HG02759 (cell line): ENCODE measurements at regions not wholly inside any gene's neighbourhood (a gene's known extent, or its start where the extent isn't known, plus 50 kb on each side); places are given as distances from the start of the nearest gene placed in this dataset.

Experiments used
- ATAC-seq: cut with Tn5 transposase; IDR thresholded peaks from one replicate; pipeline ENCODE4 v1.9.1; 2021; ENCODE audit warnings: mild to moderate bottlenecking, moderate library complexity; ENCODE audit not compliant: unreplicated experiment

DNA sequence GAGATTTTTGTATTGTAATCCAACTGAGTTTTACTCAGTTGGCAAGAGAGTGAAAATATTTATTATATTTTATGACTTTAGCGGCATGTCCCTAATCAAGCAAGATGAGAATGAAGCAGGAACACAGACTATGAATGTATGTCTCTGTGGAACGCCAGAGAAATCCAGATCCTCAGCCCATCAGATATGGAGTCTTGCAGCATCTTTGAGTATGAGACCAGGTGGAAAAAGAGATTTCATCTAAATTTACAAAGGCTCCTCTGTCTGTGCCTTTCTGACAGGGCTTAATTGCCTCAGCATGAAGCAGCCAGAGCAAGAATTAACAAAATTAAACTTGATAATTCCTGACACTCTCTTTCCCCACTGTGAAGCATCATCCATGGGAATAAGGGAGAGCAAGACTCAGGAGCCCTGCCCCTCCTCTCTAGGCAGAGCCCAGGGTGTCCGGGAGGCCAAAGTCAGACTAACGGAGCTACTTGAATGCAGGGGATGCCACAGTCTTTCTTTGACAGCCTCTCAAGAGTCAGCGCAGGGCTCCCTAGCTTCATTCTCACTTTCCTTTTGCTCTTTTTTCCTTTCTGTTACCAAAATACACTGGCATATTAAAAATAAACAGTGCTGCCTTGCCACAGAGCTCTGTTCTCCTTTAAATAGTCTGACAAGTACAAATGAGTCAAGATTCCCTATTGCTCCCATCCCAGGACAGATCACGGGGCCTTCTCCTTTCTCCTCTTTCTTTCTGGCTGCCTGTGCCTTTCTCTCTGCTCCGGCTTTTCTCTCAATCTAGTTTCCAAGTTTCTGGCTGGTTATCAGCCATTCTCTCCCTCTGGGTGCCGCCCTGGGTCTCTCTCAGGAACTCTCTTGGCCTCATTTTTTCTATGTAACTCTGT is 132.2 kb upstream of the INHBA start:
- no peak for ATAC-seq

DNA sequence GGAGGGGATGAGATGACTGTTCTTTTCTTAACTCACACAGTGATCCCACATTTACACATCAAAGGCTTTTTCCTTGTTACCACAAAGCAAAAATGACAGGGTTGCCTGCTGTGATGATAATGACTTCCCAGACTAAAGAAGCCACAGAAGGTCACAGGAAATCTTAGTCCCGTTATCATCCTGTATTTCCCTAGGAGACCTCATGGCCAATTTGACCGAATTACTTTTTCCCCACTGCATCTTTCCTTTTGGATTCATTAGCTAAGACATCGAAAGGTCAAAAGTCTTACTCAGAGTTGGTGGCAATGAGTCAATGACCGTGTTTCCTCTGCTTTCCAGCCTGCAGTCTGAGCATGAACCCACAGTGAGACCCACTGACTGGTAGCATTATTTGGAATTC is 130.1 kb upstream of the INHBA start:
- no peak for ATAC-seq

DNA sequence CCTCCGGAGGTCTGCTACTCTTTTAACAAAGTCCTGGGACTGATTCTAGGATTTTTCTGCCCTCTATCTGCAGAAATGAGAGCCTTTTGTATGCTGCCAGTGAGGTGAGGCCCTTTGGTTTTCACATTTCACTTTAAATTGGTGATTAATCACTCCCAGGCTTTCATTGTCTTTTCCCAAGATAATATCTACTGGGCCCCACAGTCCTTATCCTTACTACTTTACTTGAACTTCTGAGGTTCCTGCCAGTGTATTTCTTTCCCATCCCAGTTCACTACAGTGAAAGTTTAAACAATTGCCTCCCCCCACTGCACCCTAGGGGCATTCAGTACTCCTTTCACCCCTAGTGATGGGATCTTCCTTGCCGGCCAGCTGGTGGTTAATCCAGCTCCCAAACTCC is 127.4 kb upstream of the INHBA start:
- no peak for ATAC-seq

DNA sequence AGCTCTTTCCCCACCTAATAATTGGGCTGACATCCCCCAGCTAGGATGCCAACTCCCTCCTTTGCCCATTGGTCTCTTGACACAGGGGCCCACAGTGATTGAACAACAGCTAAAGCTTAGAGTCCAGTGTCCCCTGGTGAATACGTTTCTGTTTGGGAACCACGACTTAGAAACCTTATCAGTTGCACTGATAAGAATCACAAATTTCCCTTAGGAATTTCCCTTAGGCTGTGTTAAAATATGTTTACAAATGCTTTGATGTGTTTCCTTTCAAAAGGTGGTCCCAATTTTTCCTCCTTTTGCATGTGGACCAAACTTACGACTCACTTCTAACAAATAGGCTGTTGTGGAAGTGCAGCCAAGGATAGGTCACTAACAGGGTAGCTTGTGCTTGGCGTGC is 126.0 kb upstream of the INHBA start:
- ATAC-seq: no peak

DNA sequence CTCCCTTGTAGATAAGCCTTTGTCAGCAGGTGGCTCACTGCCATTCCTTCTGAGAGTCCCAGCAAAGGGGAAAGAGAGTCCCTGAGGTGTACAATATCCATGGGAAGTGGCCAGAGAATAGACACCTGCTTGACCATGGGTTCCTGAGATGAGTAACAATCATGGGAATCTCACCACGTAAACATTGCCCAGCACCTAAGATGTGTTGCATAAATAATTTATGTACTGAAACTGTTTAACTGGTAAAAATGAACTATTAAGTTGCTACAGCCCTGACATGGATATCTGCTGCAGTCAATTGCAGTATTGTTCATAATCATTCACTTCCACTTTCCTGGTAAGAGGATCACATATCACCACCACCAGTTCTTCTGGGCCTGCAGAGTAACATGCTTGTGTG is 123.8 kb upstream of the INHBA start:
- no peak for ATAC-seq

DNA sequence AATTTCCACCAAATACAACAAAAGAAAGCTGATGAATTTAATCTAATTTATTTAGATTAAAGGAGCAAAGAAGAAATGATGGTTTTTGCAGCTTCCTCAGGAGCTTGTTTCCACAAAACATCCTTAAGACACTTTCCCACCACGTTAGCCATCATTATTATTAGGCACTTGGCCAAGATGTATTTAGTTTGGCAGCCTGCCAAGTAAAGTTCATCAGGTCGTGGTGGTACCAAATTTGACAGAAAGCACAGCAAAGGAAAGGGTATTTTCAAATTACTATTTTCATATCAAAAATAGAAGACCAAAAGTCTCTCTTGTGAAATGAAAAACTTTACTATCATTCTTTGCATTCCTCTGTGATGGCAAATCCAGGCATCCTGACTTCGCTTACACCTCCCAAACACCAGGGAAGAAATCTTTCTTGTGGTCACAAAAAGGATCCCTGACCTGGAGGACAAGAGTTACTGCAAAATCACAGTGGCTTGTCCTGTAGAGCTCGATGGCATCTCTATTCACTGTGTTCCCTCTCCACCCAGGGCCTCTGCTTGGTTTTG is 123.1 kb upstream of the INHBA start:
- ATAC-seq: no peak

DNA sequence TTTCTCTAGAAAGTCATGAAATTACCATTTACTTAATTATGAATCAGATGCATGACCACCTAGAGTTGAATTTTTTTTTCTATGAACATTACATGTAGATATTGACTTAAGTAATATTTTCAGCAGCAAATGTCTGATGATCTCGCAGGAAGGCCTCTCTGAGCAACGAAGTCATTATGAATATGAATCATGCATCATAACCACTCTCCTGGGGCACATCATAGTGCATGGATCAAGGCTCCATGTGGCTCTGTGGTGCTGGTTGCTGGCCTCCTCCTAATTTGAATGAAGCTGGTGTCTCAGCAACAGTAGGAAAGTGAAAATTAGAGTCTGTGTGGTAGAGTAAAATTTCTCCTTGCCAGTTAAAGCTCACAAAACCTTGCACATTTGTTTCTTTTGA is 121.4 kb upstream of the INHBA start:
- no peak for ATAC-seq

DNA sequence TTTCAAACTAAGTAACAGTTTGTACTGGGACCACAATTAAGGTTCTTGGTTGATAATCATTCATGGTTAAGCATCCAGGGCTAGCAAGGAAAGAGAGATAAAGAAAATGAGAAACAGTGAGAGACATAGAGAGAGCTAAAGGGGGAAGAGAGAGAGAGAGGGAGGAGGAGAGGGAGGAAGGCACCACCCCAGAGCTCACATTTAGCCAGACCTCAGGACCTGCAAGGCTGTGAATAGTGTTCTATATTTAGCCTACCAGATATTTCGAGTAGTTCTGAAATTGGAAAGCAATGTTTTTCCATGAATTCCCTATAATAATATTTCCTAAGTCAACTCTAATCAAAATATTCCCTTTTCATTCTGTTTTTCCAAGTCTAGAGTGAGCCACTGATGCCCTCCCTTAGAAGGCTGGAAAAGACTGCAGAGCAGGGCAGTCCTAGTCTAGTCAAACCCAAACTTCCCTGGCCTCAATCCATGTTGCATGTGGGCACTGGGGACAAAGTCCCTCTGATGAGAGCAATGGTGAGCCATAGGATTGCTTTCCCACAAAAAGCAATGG is 119.4 kb upstream of the INHBA start:
- ATAC-seq: no peak

DNA sequence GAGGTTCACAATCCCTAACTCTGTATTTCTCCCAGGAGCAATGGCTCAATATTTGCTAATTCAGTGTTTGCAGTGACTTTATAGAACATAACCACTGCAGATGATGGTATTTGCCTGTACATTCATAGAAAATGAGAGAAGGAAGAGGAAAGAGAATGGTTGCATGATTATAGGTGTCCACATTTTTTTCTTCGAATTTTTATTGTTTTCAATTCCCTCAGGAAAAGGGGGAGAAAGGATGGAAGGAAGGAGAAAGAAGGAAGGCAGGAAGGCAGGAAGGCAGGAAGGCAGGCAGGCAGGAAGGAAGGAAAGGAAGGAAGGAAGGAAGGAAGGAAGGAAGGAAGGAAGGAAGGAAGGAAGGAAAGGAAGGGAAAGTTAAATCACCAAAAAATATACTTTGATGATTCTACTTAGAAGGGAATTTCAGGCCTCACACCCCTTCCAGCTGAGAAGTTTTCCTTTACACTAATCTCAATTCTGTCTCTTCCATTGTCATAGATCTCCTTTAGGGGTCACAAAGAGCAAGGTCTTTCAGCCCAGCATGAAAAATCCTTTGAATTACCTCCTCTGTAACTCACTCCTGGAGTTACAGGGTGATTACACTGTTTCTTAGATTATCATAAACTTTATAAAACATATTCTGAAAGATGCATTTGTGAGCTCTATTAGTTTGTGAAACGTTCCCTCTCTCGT is 118.8 kb upstream of the INHBA start:
- no peak for ATAC-seq

DNA sequence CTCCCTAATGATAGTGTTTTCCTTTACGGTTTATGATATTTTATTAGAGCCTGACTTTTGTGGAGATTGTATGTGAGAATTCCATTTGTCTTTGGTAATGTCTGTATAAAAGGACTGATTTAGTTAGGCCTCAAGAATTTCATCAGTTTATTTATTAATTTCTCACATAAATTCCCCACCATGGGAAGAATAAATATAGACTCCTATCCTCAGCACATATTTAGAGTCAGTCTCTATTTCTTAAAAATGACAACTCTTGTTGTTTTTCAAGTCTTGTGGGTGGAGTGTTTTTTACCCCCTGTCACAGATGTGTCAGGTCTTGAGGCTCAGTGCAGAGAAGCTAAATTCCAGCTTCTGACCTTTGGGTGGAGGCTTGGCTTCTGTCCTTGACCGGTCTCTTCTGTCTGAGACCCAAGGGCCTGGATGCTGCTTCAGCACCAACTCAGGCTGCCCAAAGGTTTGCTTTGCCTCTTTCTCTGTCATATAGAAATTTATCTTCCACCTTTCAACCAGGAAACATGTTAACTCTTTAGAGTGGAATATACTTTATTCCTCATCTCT is 117.3 kb upstream of the INHBA start:
- no peak for ATAC-seq

DNA sequence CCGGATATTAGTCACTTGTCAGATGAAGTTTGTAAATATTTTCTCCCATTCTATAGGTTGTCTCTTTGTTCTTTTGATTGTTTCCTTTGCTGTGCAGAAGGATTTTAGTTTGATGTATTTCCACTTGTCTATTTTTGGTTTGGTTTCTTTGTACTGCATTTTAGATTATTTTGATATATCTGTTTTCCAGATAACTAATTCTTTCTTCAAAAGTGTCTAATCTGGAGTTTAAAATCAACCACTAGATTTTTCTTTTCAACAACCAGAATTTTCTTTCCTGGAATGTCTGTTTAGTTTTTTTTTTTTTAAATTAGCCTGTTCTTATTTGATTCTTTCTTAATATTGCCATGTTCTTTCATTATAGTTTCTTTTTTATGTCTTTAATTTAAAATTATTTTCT is 116.8 kb upstream of the INHBA start:
- ATAC-seq: no peak

DNA sequence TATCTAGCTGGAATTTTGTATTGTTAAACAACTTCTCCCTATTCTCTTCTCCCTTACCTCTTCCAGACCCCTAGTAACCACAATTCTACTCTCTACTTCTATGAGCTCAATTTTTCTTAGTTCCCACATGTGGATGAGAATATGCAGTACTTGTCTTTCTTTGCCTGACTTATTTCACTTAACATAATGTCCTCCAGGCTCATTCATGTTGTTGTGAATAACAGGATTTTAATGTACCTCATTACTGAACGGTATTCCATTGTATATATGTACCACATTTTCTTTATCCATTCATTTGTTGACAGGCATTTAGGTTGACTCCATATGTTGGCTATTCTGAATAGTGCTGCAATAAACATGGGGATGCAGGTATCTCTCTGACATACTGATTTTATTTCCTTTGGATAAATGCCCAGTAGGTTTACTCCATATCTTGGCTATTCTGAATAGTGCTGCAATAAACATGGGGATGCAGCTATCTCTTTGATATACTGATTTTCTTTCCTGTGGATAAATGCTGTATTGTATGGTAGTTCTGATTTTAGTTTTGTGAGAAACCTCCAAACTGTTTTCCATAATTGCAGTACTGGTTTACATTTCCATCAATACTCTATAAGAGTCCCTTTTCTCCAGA is 116.0 kb upstream of the INHBA start:
- no peak for ATAC-seq

DNA sequence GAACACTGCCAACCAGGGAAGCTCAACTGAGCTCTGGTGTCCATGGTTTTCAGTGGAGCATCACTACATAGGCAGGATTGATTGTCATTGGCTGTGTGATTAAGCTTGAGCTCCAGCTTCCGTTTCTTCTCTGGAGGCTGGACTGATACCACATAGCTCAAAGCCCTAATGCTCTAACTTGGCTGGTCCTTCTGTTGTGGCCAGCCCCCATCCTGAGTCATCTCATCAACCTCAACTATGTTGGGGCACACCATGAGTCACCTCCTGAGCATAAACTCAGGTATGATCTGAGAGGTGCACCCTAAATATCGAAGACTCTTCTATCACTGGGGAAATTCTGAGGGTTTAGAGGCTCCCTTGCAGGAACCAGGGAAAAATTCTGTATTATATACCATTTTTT is 114.5 kb upstream of the INHBA start:
- ATAC-seq: peak; percentile 67

DNA sequence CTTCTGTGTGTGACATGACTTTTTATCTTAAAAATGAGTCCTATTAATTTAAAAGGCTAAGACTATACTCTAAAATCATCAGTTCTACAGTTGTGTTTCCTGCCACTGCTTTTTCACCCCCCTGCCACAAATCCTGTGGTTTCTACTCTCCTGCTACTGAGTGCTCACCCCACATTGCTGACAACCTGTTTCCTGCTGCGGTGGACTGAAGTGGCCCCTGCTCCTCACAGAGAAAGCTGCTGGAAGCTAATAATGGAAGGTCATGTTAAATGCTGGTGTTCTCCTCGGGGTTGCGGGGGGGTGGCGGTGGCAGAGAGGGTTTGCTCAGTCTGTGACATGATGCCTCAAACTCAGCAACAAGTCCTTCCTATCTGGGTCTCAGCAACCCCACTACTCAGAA is 113.2 kb upstream of the INHBA start:
- peak; percentile 68 for ATAC-seq

DNA sequence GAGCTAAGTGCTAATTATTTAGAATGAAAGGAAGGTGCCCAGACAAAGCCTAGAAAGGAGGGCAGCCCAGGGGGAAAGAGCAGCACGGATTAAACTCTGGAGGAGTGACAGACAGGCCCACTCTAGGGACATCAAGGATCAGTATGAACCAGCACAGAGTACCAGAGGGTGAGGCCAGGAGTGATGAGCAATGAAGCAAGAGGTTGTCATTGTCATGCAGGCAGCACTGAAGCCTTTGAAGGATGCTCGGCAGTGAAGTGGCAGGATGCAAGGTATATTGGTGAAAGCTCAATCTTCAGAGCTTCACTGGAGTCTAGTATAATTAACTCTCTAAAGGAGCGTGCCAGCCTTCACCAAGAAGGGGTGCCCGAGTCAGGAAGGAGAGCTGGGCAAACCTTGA is 112.0 kb upstream of the INHBA start:
- no peak for ATAC-seq

DNA sequence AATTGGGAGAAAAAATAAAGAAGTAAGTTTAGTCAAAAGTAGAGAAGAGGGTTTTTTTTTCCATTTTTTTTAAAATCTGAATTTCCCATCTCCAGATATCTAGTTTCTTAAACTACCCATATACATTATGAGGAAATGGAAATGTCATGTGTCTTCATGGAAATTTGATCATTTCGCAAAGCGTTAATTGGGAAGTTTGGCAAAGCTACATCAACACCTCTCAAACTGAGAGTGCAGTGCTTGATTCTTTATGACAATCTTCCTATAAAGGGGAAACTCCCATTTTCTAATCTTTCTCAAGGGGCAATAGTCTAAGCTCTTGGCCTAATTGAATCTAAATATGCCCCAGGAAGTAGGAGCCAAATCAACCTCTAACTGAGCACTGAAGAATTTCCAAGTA is 110.4 kb upstream of the INHBA start:
- no peak for ATAC-seq

DNA sequence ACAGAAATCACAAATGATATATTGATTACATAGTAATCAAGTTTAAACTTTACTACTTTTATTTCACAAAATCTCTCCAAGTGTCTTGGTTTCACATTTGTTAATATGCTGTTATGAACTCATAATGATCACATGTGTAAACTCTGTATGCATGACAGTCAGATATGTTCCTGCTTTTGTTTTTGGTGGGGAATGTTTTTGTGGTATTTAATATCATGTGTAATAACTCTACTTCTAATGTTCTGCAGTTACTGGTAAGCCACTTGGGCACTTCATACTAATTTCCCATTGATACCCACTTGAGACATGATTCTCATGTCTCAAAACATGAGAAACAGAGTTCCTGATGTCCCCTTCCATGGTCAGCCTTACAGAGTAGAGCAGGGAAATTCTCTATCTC is 109.1 kb upstream of the INHBA start:
- ATAC-seq: no peak

DNA sequence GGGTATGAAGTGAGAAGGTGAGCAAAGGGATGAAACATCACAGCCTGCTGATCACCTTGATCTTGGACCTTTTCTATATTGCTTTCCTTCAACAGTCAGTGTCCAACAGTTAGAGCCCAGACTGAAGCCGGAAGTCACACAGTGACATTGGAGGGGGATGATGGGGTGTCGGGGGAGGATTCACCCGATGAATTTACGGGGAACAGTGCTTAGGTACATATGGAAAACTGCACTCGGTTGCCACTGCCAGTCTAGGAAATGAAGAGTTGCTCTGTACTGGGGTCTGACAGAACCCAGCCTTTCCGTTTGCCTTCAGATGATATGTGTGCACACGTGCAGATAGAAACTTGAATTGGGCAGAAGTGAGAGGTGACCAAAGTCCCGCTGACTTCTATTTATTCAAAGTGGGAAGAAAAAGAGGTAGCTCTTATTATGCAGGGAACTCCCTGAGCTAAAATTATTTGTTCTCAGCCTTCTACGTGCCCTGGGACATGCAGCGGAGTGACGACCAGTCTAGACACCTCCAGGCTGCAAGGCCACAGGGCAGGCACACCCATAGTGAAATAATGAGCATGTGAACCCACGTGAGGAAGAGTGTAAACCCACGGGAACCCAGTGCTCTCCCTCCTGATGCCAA is 107.2 kb upstream of the INHBA start:
- ATAC-seq: peak; percentile 96

DNA sequence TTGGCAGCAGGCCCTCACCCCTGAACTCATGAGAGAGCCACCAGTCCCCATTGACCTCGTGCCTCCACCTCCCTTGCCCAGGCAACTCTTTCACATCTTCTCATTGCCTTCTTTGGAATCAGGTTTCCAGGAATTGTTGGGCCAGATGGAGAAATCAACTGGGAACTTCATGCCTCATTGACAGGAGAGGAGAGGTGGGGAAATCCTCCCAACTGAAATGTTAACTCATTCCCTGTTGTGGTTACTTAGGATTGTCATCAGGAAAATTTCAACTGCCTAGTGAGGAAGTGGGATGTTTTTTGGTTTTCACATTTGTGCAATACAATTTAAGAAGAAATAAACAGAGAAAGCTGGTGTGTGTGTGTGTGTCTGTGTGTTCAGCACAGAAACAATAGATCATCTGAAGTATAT is 106.6 kb upstream of the INHBA start:
- no peak for ATAC-seq

DNA sequence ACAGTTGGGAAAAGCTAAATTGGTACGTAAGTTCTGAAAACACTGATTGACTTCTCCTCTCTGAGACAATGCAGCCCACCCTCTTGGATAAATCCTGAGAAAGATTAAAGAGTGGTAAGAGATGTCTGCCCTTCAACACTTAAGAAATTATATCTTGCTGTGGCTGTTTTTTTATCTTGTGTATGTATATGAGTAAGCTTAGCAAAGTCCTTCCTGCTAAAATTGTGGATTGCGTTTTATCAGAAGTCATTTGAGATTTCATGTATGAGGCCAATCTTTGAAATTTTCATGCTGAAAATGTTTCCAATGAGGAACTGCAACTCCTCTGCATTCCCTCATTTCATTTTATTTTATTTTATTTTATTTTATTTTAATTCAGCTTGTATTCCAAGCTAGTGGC is 106.2 kb upstream of the INHBA start:
- ATAC-seq: no peak

DNA sequence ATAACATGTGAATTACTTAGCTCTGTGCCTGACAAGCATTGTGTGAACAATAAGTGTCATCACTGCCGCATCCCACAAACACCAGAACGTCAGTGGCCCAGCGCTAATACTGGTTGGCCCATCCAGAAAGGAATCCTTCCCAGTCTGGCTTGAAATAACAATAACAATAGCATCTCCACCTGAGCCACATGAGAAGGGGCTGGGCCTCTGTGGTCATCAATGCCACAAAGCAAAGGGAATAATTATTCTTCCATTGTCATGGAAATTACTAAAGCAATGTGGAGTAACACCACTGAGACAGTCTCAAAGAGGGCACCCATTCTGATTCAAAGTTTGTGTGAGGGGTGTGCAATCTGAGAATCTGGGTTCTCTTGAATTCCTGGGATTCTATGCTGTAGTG is 105.7 kb upstream of the INHBA start:
- ATAC-seq: no peak
